ENCODE measurements at regions not wholly inside any gene's neighbourhood (a gene's known extent, or its start where the extent isn't known, plus 50 kb on each side); places are given as distances from the start of the nearest gene placed in this dataset.

DNA sequence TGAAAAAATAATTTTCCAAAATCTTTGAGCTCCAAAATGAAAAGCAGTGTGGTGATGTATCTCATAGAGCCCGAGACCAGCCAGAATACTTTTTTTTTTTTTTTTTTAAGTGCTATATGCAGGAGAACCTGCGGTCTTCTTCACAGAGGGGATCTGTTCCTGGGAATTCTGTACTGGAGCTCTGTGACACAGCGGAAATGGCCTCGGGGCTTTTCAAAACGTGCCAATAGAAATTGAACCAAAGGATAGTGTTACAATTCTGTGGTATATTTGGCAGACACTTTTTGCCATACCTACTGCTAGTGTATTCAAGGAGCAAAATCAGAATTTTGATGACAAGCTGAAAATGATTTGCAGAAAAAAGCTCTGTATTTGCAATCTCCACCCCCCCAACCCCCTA, 1429.3 kb upstream of the LRRTM3 start:
- H3K27ac ChIP-seq (ENCODE audit: low read depth), result no peak overlapping the region
- no peaks in the 10 kb centered on the region for H4K20me1 ChIP-seq (replicated peaks; ENCODE audit: insufficient read depth)
- H3K4me1 Mint-ChIP-seq, result no peaks in the 10 kb centered on the region
- H3K4me3 Mint-ChIP-seq, result no peak overlapping the region
- no peak overlapping the region for H3K4me3 ChIP-seq
- H3K9me2 ChIP-seq (ENCODE audit: insufficient read depth), result no peaks in the 10 kb centered on the region
- H3K4me2 ChIP-seq, result no peak overlapping the region
- no peaks in the 10 kb centered on the region for H3K79me2 ChIP-seq (replicated peaks; ENCODE audit: insufficient read depth)
- H3K27ac Mint-ChIP-seq, result no peak overlapping the region
- TF ChIP-seq CTCF (conservative IDR thresholded peaks at IDR 0.05; ENCODE audit: low read depth in 2 of 2), result no peak
- TF ChIP-seq, protein P1, sequence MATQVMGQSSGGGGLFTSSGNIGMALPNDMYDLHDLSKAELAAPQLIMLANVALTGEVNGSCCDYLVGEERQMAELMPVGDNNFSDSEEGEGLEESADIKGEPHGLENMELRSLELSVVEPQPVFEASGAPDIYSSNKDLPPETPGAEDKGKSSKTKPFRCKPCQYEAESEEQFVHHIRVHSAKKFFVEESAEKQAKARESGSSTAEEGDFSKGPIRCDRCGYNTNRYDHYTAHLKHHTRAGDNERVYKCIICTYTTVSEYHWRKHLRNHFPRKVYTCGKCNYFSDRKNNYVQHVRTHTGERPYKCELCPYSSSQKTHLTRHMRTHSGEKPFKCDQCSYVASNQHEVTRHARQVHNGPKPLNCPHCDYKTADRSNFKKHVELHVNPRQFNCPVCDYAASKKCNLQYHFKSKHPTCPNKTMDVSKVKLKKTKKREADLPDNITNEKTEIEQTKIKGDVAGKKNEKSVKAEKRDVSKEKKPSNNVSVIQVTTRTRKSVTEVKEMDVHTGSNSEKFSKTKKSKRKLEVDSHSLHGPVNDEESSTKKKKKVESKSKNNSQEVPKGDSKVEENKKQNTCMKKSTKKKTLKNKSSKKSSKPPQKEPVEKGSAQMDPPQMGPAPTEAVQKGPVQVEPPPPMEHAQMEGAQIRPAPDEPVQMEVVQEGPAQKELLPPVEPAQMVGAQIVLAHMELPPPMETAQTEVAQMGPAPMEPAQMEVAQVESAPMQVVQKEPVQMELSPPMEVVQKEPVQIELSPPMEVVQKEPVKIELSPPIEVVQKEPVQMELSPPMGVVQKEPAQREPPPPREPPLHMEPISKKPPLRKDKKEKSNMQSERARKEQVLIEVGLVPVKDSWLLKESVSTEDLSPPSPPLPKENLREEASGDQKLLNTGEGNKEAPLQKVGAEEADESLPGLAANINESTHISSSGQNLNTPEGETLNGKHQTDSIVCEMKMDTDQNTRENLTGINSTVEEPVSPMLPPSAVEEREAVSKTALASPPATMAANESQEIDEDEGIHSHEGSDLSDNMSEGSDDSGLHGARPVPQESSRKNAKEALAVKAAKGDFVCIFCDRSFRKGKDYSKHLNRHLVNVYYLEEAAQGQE (IDR thresholded peaks at IDR 0.05; ENCODE audit: unreplicated experiment), result no peak
- no peak for TF ChIP-seq CREB1 (CRISPR knock-in tag; IDR thresholded peaks at IDR 0.05; ENCODE audit: low read depth)
- TF ChIP-seq EZH2 (IDR thresholded peaks at IDR 0.05; ENCODE audit: low read depth, unreplicated experiment), result no peak
- no peak for TF ChIP-seq NANOG (IDR thresholded peaks at IDR 0.05; ENCODE audit: borderline replicate concordance)
- no peak for TF ChIP-seq JUNB (IDR thresholded peaks at IDR 0.05; ENCODE audit: unreplicated experiment)
- no peak for TF ChIP-seq ETS1 (IDR thresholded peaks at IDR 0.05)
- no peak for TF ChIP-seq POLR2AphosphoS5 (IDR thresholded peaks at IDR 0.05; ENCODE audit: low read depth)
- TF ChIP-seq ZNF331 (CRISPR knock-in tag; IDR thresholded peaks at IDR 0.05; ENCODE audit: low read depth), result no peak
- TF ChIP-seq STAT1 (IDR thresholded peaks at IDR 0.05; ENCODE audit: unreplicated experiment), result no peak
- no peak for TF ChIP-seq EZH2phosphoT487 (IDR thresholded peaks at IDR 0.05; ENCODE audit: unreplicated experiment)
- no peak for TF ChIP-seq ZNF462 (CRISPR knock-in tag; IDR thresholded peaks at IDR 0.05)
- no peak for TF ChIP-seq ZNF114 (CRISPR knock-in tag; IDR thresholded peaks at IDR 0.05)
- no peaks in the 10 kb centered on the region for H3K9me3 Mint-ChIP-seq
- H2AFZ ChIP-seq, result no peak overlapping the region
- no peaks in the 10 kb centered on the region for H3K27me3 Mint-ChIP-seq (ENCODE audit: insufficient read depth, low read depth, poor library complexity)
- no peak for DNase-seq (ENCODE audit: low spot score)
- H3K36me3 ChIP-seq (ENCODE audit: insufficient read depth), result no peaks in the 10 kb centered on the region
- no peak for ATAC-seq
- no peaks in the 10 kb centered on the region for H3K4me1 ChIP-seq (ENCODE audit: insufficient read depth)
- H3K36me3 Mint-ChIP-seq (ENCODE audit: low read depth), result no peaks in the 10 kb centered on the region
- H3F3A ChIP-seq (replicated peaks; ENCODE audit: low read depth), result no peaks in the 10 kb centered on the region
- no peaks in the 10 kb centered on the region for H3K27me3 ChIP-seq (ENCODE audit: insufficient read depth)
